ENCODE measurements at regions not wholly inside any gene's neighbourhood (a gene's known extent, or its start where the extent isn't known, plus 50 kb on each side); places are given as distances from the start of the nearest gene placed in this dataset.

DNA sequence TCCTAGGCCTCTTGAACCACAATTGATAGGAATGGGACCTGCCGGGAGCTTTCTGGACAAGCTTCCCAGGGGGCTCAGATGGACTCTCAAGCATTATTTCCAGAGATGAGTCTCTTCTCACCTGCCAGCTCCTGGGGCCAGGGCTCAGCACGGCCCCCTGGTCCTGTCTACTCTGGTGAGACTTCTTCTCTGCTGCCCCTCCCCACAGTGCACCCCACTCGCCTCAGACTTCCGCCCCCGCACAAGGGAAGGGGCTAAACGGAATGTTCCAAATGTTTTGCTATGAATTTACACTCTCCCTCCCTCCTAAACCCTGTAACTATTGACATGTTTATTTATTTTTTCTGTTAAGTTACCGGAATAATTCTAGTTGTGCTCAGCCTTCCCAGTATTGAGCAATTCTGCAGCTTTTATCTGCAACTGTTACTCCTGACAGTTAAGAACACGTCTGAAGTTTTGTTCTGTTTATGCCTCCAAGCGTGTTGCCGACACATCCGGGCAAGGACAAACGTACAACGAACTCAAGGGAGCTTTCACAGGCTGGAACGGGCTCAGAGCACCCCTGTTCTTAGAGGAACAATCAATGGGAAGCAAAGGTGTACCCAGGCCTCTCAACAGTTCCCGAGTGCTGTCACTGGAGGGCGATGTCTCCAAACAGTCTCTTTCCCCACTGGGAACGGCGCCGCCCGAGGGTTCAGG, 55.2 kb downstream of the FHIP2A start:
- TF ChIP-seq EZH2phosphoT487 (IDR thresholded peaks at IDR 0.05; ENCODE audit: borderline replicate concordance, low read depth, low read length): no peak
- TF ChIP-seq, protein P1, sequence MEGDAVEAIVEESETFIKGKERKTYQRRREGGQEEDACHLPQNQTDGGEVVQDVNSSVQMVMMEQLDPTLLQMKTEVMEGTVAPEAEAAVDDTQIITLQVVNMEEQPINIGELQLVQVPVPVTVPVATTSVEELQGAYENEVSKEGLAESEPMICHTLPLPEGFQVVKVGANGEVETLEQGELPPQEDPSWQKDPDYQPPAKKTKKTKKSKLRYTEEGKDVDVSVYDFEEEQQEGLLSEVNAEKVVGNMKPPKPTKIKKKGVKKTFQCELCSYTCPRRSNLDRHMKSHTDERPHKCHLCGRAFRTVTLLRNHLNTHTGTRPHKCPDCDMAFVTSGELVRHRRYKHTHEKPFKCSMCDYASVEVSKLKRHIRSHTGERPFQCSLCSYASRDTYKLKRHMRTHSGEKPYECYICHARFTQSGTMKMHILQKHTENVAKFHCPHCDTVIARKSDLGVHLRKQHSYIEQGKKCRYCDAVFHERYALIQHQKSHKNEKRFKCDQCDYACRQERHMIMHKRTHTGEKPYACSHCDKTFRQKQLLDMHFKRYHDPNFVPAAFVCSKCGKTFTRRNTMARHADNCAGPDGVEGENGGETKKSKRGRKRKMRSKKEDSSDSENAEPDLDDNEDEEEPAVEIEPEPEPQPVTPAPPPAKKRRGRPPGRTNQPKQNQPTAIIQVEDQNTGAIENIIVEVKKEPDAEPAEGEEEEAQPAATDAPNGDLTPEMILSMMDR (conservative IDR thresholded peaks at IDR 0.05; ENCODE audit: low read length): peak; percentile 77
